HCT116 (cell line): ENCODE measurements at regions not wholly inside any gene's neighbourhood (a gene's known extent, or its start where the extent isn't known, plus 50 kb on each side); places are given as distances from the start of the nearest gene placed in this dataset.

Source experiments
- ATAC-seq: fragments of 200-7000 bp; cut with Tn5 transposase; 2 replicates; pipeline ENCODE4 v1.9.1; 2020; ENCODE audit warnings: mild to moderate bottlenecking, moderate library complexity
- BruUV-seq: library from RNA; stranded (reverse); fragments of 400-500 nt; replicated peaks from 2 replicates; lab custom pipeline; 2021; lab: Mats Ljungman, UMichigan
- CTCF ChIA-PET: fragments of 300-600 bp; sonication (Branson Sonifier 250); formaldehyde crosslinking; loops from one replicate; lab custom pipeline; 2021; ENCODE audit warnings: antibody characterized with exemption; lab: Charles Lee
- POLR2A ChIA-PET: fragments of 300-600, 350-600 bp; sonication (Branson Sonifier 250); formaldehyde crosslinking; loops from one replicate; lab custom pipeline; 2021; ENCODE audit warnings: antibody characterized with exemption; lab: Charles Lee
- RAD21 ChIA-PET, 2 experiments: fragments of 300-600 bp; sonication (Branson Sonifier 250); formaldehyde crosslinking; loops; one replicate each; lab custom pipeline; 2023; ENCODE audit warnings: low total read pairs in 2 of 2; ENCODE audit not compliant: uncharacterized antibody in 2 of 2, unreplicated experiment in 2 of 2, low non-redundant PET in 1 of 2; lab: Charles Lee
- DNase-seq: peaks from one replicate; pipeline ENCODE4 v3.0.0-alpha.2; 2010; ENCODE audit warnings: low read depth, low spot score
- H2AFZ ChIP-seq: fragments of 200-600 bp; shearing (Covaris generic), sonication (generic); 2 replicates; pipeline ENCODE4 v1.6.1; 2017; ENCODE audit warnings: low read depth, mixed run types, mixed read lengths, antibody characterized with exemption, low read length; ENCODE audit not compliant: poor library complexity, severe bottlenecking
- H3K27ac ChIP-seq: 2 replicates; pipeline ENCODE4 v1.5.1; 2012; ENCODE audit warnings: low read depth, low read length
- H3K27me3 ChIP-seq: fragments of 200-600 bp; sonication (generic); 2 replicates; pipeline ENCODE4 v1.6.1; 2016; ENCODE audit warnings: mixed run types, low read length, mixed read lengths; ENCODE audit not compliant: insufficient read depth
- H3K36me3 ChIP-seq, 2 experiments: fragments of 200-500 bp in 1 of 2; fragments of 200-600 bp in 1 of 2; sonication (Bioruptor generic) in 1 of 2; sonication (generic) in 1 of 2; 2 replicates each; pipeline versions ENCODE4 v1.5.1 to v1.6.1; 2014 to 2016; ENCODE audit warnings: low read length in 2 of 2, inconsistent platforms in 1 of 2, mixed read lengths in 1 of 2, mixed run types in 1 of 2; ENCODE audit not compliant: insufficient read depth in 2 of 2, control insufficient read depth in 1 of 2
- H3K4me1 ChIP-seq, 2 experiments: fragments of 200-600 bp in 1 of 2; sonication (generic) in 1 of 2; 2 replicates each; pipeline versions ENCODE4 v1.5.1 to v1.6.1; 2012 to 2017; ENCODE audit warnings: low read length in 2 of 2, inconsistent platforms in 1 of 2, mild to moderate bottlenecking in 1 of 2, mixed read lengths in 1 of 2, mixed run types in 1 of 2, moderate library complexity in 1 of 2; ENCODE audit not compliant: insufficient read depth in 2 of 2, control insufficient read depth in 1 of 2
- H3K4me2 ChIP-seq: fragments of 200-600 bp; sonication (generic); 2 replicates; pipeline ENCODE4 v1.6.1; 2017; ENCODE audit warnings: mixed run types, low read length, mixed read lengths
- H3K4me3 ChIP-seq, 2 experiments: fragments of 200-600 bp in 1 of 2; sonication (generic) in 1 of 2; replicated peaks in 1 of 2; 2 replicates each; pipeline ENCODE4 v1.5.1; 2011 to 2016; ENCODE audit warnings: low read length in 2 of 2, control low read depth in 1 of 2, low read depth in 1 of 2, mild to moderate bottlenecking in 1 of 2, mixed read lengths in 1 of 2, mixed run types in 1 of 2
- H3K79me2 ChIP-seq: fragments of 200-600 bp; sonication (generic); 2 replicates; pipeline ENCODE4 v1.6.1; 2017; ENCODE audit warnings: mild to moderate bottlenecking, mixed run types, low read length, moderate library complexity, mixed read lengths; ENCODE audit not compliant: insufficient read depth
- H3K9ac ChIP-seq: fragments of 200-600 bp; sonication (generic); 2 replicates; pipeline ENCODE4 v1.6.1; 2016; ENCODE audit warnings: low read length, mixed read lengths
- H3K9me2 ChIP-seq: fragments of 200-600 bp; sonication (generic), shearing (Covaris generic); 2 replicates; pipeline ENCODE4 v1.6.1; 2017; ENCODE audit warnings: mixed run types, mild to moderate bottlenecking, moderate library complexity; ENCODE audit not compliant: insufficient read depth
- H3K9me3 ChIP-seq, 2 experiments: fragments of 200-500 bp in 1 of 2; fragments of 200-600 bp in 1 of 2; sonication (Bioruptor generic) in 1 of 2; sonication (generic) in 1 of 2; 2 replicates each; pipeline ENCODE4 v1.6.1; 2014 to 2017; ENCODE audit warnings: low read length in 2 of 2, mixed read lengths in 2 of 2, inconsistent platforms in 1 of 2, low read depth in 1 of 2, mild to moderate bottlenecking in 1 of 2, mixed run types in 1 of 2, moderate library complexity in 1 of 2; ENCODE audit not compliant: control insufficient read depth in 1 of 2, insufficient read depth in 1 of 2
- H4K20me1 ChIP-seq: fragments of 200-600 bp; sonication (generic), shearing (Covaris generic); 2 replicates; pipeline ENCODE4 v1.6.1; 2017; ENCODE audit warnings: mixed run types, mild to moderate bottlenecking, moderate library complexity; ENCODE audit not compliant: insufficient read depth
- EGR1 ChIP-seq: IDR thresholded peaks from 2 replicates; pipeline ENCODE4 v1.6.1; 2012; ENCODE audit warnings: low read depth
- EZH2 ChIP-seq: fragments of 200-600 bp; sonication (generic); IDR thresholded peaks from 2 replicates; pipeline ENCODE4 v1.6.1; 2017; ENCODE audit warnings: antibody characterized with exemption, mixed run types
- EZH2phosphoT487 ChIP-seq: fragments of 200-600 bp; IDR thresholded peaks from 2 replicates; pipeline ENCODE4 v1.6.1; 2018; ENCODE audit warnings: antibody characterized with exemption, borderline replicate concordance
- FOSL1 ChIP-seq: IDR thresholded peaks from 2 replicates; pipeline ENCODE4 v1.6.1; 2012; ENCODE audit warnings: low read depth
- RAD21 ChIP-seq: IDR thresholded peaks from 2 replicates; pipeline ENCODE4 v1.6.1; 2012; ENCODE audit warnings: low read depth, mild to moderate bottlenecking
- SIN3A ChIP-seq: IDR thresholded peaks from 2 replicates; pipeline ENCODE4 v1.6.1; 2012; ENCODE audit warnings: low read depth
- TCF7L2 ChIP-seq: IDR thresholded peaks from 2 replicates; pipeline ENCODE4 v1.7.0; 2011; ENCODE audit warnings: borderline replicate concordance, inconsistent platforms; ENCODE audit not compliant: insufficient read depth, insufficient read length; ENCODE audit errors: extremely low read depth
- intact Hi-C: fragments of 100-400 bp; cut with micrococcal nuclease; formaldehyde crosslinking; loops from 2 replicates; pipeline ENCODE4 v1.10.0; 2022
- TF ChIP-seq, protein P1 (sequence below), 3 experiments: fragments of 200-600 bp in 1 of 3; sonication (generic) in 1 of 3; IDR thresholded peaks in 2 of 3; conservative IDR thresholded peaks in 1 of 3; 2 replicates each; pipeline ENCODE4 v1.5.1; 2012 to 2017; ENCODE audit warnings: low read depth in 2 of 3, low read length in 2 of 3, antibody characterized with exemption in 1 of 3, borderline replicate concordance in 1 of 3, control low read depth in 1 of 3, mild to moderate bottlenecking in 1 of 3, mixed read lengths in 1 of 3, mixed run types in 1 of 3, moderate library complexity in 1 of 3; ENCODE audit not compliant: insufficient read depth in 1 of 3
- TF ChIP-seq, protein P2 (sequence below): IDR thresholded peaks from 2 replicates; pipeline ENCODE4 v1.6.1; 2012

DNA sequence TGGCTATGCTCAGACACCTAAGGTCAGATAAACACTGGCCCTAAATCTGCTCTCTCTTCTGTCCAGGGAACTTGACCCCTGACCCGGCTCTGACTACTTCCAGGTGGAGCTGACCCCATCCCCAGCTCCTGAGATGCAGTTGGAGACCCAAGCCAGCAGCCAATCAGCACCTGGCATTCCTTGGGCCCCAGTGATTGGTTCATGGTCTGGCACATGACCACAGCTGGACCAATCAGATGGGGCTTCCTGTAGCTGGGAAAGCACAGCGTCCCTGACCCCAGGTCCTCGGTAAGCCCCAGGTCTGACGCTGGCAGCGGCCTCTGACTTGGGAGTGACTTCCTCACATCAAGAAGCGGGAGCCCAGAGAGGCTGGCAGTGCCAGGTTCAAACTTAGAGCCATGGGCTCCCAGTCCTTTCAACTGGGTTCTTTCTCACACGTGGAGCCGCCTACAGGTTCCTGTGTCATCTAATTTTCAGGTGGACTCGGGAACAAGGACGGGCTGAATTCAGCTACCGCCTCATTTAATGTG is 915.4 kb upstream of the TMEM132C start:
- no peaks in the 10 kb centered on the region for H3K4me1 ChIP-seq
- H3K4me2 ChIP-seq = no peak overlapping the region
- no peak for TF ChIP-seq EZH2phosphoT487
- no peak overlapping the region for H3K27ac ChIP-seq
- no peaks in the 10 kb centered on the region for H3K79me2 ChIP-seq
- no peak overlapping the region for H3K4me3 ChIP-seq
- no peak overlapping the region for H2AFZ ChIP-seq
- DNase-seq (no peak), ATAC-seq (no peak)
- no peaks in the 10 kb centered on the region for H3K27me3 ChIP-seq
- no peaks in the 10 kb centered on the region for H4K20me1 ChIP-seq
- H3K9me2 ChIP-seq = no peaks in the 10 kb centered on the region
- no peaks in the 10 kb centered on the region for H3K9me3 ChIP-seq
- no peaks in the 10 kb centered on the region for H3K36me3 ChIP-seq
- BruUV-seq = no TSS peak
- RAD21 ChIA-PET = no interaction called here
- CTCF ChIA-PET = interaction anchor here (1.6 kb wide), 1 partner anchor 12 kb away, joined by 5 read pairs; no protein-coding TSS in a partner anchor
- intact Hi-C loops = loop anchor here (10.0 kb wide), 1 partner anchor 327 kb away; no protein-coding TSS in a partner anchor
- H3K9ac ChIP-seq = no peak overlapping the region
- POLR2A ChIA-PET = no interaction called here

DNA sequence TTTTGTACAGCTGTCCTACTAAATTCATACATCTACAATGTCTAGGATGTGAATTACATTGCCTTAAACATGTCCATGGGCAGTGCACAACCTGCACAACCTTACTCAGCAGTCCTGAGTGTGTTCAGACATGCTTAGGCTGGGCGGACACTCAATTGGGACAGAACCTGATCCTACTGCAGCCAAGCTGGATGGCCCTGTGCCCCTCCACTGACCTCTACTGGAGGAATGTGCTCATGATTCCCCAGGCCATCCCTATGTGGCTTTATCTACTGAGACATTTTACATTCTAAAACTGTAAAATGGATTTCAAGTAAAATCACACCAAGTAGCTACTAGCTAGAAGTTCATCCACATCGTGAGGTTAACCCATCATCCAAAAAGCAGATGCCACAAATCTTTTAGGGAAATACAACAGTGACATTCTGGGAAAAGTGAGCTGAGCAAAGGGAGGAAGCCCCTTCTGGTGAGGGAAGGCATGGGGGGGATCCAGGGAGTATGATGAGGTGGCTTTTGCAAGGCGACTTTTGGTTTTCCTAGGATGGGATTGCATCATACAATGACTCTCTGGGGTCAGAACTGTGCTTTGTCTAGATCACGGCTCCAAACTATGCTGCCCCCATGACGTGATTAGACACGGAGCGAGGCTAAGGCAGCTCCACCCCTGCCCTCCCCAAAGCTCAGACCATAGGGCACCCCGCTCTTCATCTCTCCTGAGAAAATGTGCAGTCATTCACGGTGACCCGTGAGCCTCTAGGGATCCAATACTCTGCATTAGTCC is 911.7 kb upstream of the TMEM132C start:
- H3K9me3 ChIP-seq = no peaks in the 10 kb centered on the region
- H3K4me3 ChIP-seq = no peak overlapping the region
- peak; percentile 89 for ATAC-seq
- no TSS peak for BruUV-seq
- no peaks in the 10 kb centered on the region for H3K27me3 ChIP-seq
- intact Hi-C loops = loop anchor here (2.0 to 10.0 kb wide), 3 partner anchors 248 to 570 kb away; no protein-coding TSS in a partner anchor
- H3K36me3 ChIP-seq = no peaks in the 10 kb centered on the region
- no peak for DNase-seq
- H3K27ac ChIP-seq = no peak overlapping the region
- H3K4me1 ChIP-seq = no peaks in the 10 kb centered on the region
- no peak for TF ChIP-seq EGR1
- TF ChIP-seq, protein P1, sequence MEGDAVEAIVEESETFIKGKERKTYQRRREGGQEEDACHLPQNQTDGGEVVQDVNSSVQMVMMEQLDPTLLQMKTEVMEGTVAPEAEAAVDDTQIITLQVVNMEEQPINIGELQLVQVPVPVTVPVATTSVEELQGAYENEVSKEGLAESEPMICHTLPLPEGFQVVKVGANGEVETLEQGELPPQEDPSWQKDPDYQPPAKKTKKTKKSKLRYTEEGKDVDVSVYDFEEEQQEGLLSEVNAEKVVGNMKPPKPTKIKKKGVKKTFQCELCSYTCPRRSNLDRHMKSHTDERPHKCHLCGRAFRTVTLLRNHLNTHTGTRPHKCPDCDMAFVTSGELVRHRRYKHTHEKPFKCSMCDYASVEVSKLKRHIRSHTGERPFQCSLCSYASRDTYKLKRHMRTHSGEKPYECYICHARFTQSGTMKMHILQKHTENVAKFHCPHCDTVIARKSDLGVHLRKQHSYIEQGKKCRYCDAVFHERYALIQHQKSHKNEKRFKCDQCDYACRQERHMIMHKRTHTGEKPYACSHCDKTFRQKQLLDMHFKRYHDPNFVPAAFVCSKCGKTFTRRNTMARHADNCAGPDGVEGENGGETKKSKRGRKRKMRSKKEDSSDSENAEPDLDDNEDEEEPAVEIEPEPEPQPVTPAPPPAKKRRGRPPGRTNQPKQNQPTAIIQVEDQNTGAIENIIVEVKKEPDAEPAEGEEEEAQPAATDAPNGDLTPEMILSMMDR (IDR thresholded peaks at IDR 0.05 in 2 of 3, conservative IDR thresholded peaks at IDR 0.05 in 1 of 3; ENCODE audit: borderline replicate concordance in 1 of 3, insufficient read depth in 1 of 3, low read depth in 2 of 3, low read length in 2 of 3) = peak in 2 of 3 experiments; percentile 58 to 62; a peak in 4 of 6 replicates
- TF ChIP-seq EZH2 = no peak
- TF ChIP-seq SIN3A = no peak
- TF ChIP-seq, protein P2, sequence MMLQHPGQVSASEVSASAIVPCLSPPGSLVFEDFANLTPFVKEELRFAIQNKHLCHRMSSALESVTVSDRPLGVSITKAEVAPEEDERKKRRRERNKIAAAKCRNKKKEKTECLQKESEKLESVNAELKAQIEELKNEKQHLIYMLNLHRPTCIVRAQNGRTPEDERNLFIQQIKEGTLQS = no peak
- no peak for TF ChIP-seq FOSL1
- TF ChIP-seq TCF7L2 = no peak
- peak; percentile 52 for TF ChIP-seq RAD21
- no peaks in the 10 kb centered on the region for H4K20me1 ChIP-seq
- H3K9ac ChIP-seq = no peak overlapping the region
- ChIA-PET RAD21 (no interaction called here), POLR2A (interaction anchor here (0.7 kb wide), 1 partner anchor 17 kb away, joined by 3 read pairs; no protein-coding TSS in a partner anchor), CTCF (interaction anchor here (0.9 to 1.9 kb wide), 8 partner anchors 8 to 583 kb away, joined by 3 to 13 read pairs (median 4); no protein-coding TSS in a partner anchor)
- no peak overlapping the region for H3K4me2 ChIP-seq
- no peaks in the 10 kb centered on the region for H3K9me2 ChIP-seq
- H2AFZ ChIP-seq = no peak overlapping the region
- no peaks in the 10 kb centered on the region for H3K79me2 ChIP-seq
